BJ (cell line): ENCODE measurements at regions not wholly inside any gene's neighbourhood (a gene's known extent, or its start where the extent isn't known, plus 50 kb on each side); places are given as distances from the start of the nearest gene placed in this dataset.

Experiments used
- CTCF ChIA-PET: fragments of 350-600 bp; formaldehyde crosslinking; extraction: SDS; loops from one replicate; lab custom pipeline; 2021; ENCODE audit warnings: antibody characterized with exemption, inconsistent platforms; lab: Yijun Ruan, JAX
- POLR2A ChIA-PET: fragments of 300-600 bp; sonication (Branson Sonifier 250); formaldehyde crosslinking; extraction: SDS; loops from one replicate; lab custom pipeline; 2021; ENCODE audit warnings: antibody characterized with exemption; lab: Charles Lee
- DNase-seq: peaks from one replicate; pipeline ENCODE4 v3.0.0-alpha.2; 2011; ENCODE audit warnings: low read depth
- H3K27me3 ChIP-seq: 2 replicates; pipeline ENCODE4 v1.6.0; 2011; ENCODE audit warnings: low read length; ENCODE audit not compliant: control insufficient read depth, insufficient read depth
- H3K36me3 ChIP-seq: 2 replicates; pipeline ENCODE4 v1.5.1; 2011; ENCODE audit warnings: low read length; ENCODE audit not compliant: control insufficient read depth, insufficient read depth
- H3K4me3 ChIP-seq: 2 replicates; pipeline ENCODE4 v1.5.1; 2011; ENCODE audit warnings: low read depth, mild to moderate bottlenecking, control low read depth, low read length
- TF ChIP-seq, protein P1 (sequence below): IDR thresholded peaks from 2 replicates; pipeline ENCODE4 v1.5.1; 2011; ENCODE audit warnings: low read depth, mild to moderate bottlenecking, control low read depth, inconsistent platforms, low read length, moderate library complexity; ENCODE audit not compliant: insufficient read depth

DNA sequence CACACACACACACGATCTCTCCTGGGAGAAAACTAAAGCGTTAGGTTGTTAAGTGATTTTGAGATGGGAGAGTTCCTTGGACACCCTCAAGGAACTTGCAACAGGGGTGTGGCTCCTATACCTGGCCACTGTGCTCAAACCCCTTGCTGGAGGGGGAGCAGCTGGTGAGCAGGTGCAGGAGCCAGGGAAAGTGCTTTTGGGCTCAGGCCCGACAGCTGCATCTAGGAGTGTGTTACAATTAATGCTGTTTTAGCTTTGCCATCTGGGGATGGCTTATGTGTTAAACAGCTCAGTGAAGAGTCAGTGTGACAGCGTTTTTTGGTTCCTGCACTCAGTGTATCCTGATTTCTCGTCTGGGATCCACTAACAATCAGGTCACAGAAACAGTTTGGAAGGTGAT lies 510.8 kb downstream of the TRIB2 start:
- H3K36me3 ChIP-seq, result no peaks in the 10 kb centered on the region
- POLR2A ChIA-PET, result no interaction called here
- CTCF ChIA-PET, result no interaction called here
- no peaks in the 10 kb centered on the region for H3K27me3 ChIP-seq
- DNase-seq, result no peak
- TF ChIP-seq, protein P1, sequence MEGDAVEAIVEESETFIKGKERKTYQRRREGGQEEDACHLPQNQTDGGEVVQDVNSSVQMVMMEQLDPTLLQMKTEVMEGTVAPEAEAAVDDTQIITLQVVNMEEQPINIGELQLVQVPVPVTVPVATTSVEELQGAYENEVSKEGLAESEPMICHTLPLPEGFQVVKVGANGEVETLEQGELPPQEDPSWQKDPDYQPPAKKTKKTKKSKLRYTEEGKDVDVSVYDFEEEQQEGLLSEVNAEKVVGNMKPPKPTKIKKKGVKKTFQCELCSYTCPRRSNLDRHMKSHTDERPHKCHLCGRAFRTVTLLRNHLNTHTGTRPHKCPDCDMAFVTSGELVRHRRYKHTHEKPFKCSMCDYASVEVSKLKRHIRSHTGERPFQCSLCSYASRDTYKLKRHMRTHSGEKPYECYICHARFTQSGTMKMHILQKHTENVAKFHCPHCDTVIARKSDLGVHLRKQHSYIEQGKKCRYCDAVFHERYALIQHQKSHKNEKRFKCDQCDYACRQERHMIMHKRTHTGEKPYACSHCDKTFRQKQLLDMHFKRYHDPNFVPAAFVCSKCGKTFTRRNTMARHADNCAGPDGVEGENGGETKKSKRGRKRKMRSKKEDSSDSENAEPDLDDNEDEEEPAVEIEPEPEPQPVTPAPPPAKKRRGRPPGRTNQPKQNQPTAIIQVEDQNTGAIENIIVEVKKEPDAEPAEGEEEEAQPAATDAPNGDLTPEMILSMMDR, result no peak
- H3K4me3 ChIP-seq, result no peak overlapping the region

DNA sequence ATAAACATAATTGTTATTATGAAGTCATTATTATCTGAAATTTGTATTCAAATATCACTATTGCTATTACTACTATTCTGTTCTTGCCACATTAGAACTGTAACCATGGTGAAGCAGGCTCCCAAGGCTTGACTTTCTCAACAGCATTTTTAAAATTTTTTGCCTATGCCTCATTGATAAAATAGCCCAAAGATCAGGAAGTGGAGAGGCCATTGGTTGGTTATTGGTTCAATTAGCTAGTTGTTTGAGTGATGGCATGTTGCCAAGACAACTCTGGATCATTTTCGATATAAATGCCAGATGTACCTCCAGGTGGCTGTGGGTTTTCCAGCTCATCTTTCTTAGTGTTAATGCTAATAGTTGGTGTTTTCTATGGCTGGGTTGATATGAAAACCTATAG lies 513.5 kb downstream of the TRIB2 start:
- ChIA-PET POLR2A (no interaction called here), CTCF (no interaction called here)
- H3K36me3 ChIP-seq, result no peaks in the 10 kb centered on the region
- no peak for DNase-seq
- H3K4me3 ChIP-seq, result no peak overlapping the region
- H3K27me3 ChIP-seq, result no peaks in the 10 kb centered on the region
- TF ChIP-seq, protein P1, result no peak

DNA sequence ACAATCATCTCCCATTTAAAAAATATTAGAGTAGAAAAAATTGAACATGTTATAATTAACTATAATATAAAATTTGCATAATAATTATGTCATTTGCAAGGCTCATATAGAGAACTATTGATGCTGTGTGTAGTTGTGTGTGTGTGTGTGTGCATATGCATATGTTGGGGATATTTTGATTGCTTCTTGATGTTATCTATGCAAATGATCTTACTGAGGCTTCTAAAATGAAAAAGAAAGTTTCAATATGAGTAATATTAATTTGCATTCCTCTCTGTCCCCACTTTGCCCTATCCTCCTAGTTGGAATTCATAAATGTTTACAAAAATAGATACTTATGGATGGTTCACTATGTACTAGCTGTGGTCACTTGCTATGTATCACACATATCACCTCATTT lies 523.3 kb downstream of the TRIB2 start:
- DNase-seq, result no peak

DNA sequence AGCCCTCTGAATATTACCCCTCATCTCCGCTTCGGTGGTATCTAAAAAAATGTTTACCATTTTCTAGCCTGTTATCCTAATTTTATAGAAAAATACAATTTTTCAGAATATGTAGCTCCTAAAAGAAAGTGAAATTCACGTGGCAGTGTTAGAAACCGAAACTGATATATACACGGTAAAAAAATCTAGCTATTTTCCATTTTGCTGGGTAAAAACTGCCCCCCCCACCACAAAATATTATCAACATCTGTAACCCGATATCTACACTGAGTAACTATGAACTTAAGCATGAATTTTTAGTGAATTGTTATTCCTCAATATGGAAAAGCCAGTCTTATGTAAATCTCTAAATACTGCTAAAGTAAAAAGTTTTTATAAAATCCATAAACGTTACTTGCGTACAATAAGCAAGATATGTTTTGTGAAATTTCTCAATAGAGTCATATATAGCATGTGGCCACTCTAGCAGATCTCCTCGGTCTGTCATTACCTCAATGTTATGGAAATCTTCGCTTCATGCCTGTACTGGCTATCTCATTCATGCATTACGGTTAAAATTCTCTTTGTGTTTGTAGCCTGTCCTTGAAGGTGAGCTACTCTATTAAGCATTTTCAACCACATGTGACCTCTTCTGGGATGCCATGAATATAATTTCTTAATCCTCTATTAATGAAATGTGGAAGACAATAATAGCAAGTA lies 524.2 kb downstream of the TRIB2 start:
- TF ChIP-seq, protein P1, result no peak
- Histone ChIP-seq H3K36me3 (no peaks in the 10 kb centered on the region), H3K4me3 (no peak overlapping the region), H3K27me3 (no peaks in the 10 kb centered on the region)
- POLR2A ChIA-PET, result no interaction called here
- CTCF ChIA-PET, result no interaction called here
- DNase-seq, result no peak

More for the DNA sequence above, 523.3 kb downstream of the TRIB2 start:
- Histone ChIP-seq H3K27me3 (no peaks in the 10 kb centered on the region), H3K36me3 (no peaks in the 10 kb centered on the region), H3K4me3 (no peak overlapping the region)
- TF ChIP-seq, protein P1, result no peak
- CTCF ChIA-PET, result no interaction called here
- POLR2A ChIA-PET, result no interaction called here

DNA sequence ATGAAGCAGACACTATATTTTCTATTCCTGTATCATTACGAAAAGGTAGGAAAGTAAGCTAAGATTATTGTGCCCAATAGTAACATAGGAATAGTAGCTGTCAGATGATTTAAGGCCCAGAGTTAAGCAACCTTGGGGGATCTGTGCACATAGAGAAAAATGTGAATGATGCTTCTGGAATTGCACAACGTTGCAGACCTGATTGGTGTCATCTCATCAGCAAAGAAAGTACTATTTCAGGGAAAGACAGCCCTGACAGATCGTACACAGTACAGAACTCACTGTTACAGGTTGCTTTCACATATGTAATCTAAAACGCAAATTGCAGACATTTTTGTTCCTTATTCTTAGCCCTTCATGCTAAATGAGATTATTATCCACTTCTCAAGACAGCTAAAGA lies 535.9 kb downstream of the TRIB2 start:
- POLR2A ChIA-PET, result no interaction called here

More for the DNA sequence above, 535.9 kb downstream of the TRIB2 start:
- CTCF ChIA-PET, result no interaction called here
- TF ChIP-seq, protein P1, result no peak
- no peak overlapping the region for H3K4me3 ChIP-seq
- no peak for DNase-seq
- H3K36me3 ChIP-seq, result no peaks in the 10 kb centered on the region
- no peaks in the 10 kb centered on the region for H3K27me3 ChIP-seq
